GM12891 (cell line): ENCODE measurements at regions not wholly inside any gene's neighbourhood (a gene's known extent, or its start where the extent isn't known, plus 50 kb on each side); places are given as distances from the start of the nearest gene placed in this dataset.

ENCODE experiments used
- POLR2A ChIP-seq: IDR thresholded peaks from 2 replicates; pipeline ENCODE4 v1.6.1; 2011; ENCODE audit warnings: low read depth, low read length, control low read depth
- POLR2AphosphoS5 ChIP-seq: IDR thresholded peaks from 2 replicates; pipeline ENCODE4 v1.6.1; 2011; ENCODE audit warnings: low read depth, low read length, control low read depth

DNA sequence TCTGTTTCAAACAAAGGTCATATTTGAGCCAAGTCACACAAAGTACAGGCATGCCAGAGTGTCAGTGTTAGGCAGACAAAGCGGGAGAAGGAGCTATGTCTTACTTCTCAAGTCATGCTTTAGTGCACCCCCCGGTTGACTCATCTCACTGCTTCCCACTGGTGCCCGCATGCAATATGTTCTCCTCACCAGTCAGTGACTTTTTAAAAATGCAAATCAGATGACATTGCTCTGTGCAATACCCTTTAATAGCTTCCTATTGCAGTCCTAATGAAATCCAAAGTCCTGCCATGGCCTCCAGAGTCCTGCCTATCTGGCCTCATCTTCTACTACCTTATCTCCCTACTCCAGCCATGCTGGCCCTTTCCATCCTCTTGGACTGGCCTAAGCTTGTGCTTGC, 429.1 kb downstream of the ACTR3B start:
- TF ChIP-seq POLR2A (no peak), POLR2AphosphoS5 (no peak)
